ENCODE measurements at regions not wholly inside any gene's neighbourhood (a gene's known extent, or its start where the extent isn't known, plus 50 kb on each side); places are given as distances from the start of the nearest gene placed in this dataset.

DNA sequence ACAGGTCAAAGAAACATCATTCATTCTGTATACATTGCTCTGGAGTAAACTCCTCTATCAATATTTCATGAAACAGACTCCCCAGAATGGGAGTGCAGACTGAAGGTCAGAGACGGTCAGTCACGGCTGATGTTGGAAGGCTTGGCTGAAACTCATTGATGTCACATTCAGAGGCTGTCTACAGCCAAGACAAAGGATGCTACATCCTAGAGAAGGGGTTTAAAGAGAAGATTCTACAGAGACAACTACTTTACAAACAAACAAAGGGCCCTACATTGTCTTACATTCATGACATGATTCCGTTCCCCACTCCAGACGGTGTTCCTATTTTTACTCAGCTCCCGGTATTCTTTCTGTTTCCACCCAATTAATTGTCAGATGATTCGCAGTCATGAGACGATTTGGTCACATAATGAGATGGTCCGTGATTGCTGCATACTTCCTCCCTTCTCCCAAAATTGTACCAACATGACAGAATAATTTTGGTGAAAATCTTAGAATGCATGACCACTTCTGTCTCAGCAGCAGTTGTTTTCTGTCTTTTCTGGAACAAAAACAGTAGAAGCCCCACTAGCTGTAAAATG is 73.8 kb upstream of the VAV3 start:
- TF ChIP-seq, protein P1, sequence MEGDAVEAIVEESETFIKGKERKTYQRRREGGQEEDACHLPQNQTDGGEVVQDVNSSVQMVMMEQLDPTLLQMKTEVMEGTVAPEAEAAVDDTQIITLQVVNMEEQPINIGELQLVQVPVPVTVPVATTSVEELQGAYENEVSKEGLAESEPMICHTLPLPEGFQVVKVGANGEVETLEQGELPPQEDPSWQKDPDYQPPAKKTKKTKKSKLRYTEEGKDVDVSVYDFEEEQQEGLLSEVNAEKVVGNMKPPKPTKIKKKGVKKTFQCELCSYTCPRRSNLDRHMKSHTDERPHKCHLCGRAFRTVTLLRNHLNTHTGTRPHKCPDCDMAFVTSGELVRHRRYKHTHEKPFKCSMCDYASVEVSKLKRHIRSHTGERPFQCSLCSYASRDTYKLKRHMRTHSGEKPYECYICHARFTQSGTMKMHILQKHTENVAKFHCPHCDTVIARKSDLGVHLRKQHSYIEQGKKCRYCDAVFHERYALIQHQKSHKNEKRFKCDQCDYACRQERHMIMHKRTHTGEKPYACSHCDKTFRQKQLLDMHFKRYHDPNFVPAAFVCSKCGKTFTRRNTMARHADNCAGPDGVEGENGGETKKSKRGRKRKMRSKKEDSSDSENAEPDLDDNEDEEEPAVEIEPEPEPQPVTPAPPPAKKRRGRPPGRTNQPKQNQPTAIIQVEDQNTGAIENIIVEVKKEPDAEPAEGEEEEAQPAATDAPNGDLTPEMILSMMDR (IDR thresholded peaks at IDR 0.05 in 2 of 3, conservative IDR thresholded peaks at IDR 0.05 in 1 of 3; ENCODE audit: borderline replicate concordance in 1 of 3, insufficient read depth in 1 of 3, low read depth in 2 of 3, low read length in 2 of 3) = no peak
- no peak for TF ChIP-seq TCF7L2 (IDR thresholded peaks at IDR 0.05; ENCODE audit: borderline replicate concordance, extremely low read depth, insufficient read depth, insufficient read length)
- TF ChIP-seq CEBPB (IDR thresholded peaks at IDR 0.05; ENCODE audit: low read depth) = no peak
- TF ChIP-seq EZH2 (IDR thresholded peaks at IDR 0.05) = no peak
- TF ChIP-seq FOSL1 (IDR thresholded peaks at IDR 0.05; ENCODE audit: low read depth) = no peak
- TF ChIP-seq ELF1 (IDR thresholded peaks at IDR 0.05; ENCODE audit: borderline replicate concordance, low read depth) = no peak
- TF ChIP-seq, protein P2, sequence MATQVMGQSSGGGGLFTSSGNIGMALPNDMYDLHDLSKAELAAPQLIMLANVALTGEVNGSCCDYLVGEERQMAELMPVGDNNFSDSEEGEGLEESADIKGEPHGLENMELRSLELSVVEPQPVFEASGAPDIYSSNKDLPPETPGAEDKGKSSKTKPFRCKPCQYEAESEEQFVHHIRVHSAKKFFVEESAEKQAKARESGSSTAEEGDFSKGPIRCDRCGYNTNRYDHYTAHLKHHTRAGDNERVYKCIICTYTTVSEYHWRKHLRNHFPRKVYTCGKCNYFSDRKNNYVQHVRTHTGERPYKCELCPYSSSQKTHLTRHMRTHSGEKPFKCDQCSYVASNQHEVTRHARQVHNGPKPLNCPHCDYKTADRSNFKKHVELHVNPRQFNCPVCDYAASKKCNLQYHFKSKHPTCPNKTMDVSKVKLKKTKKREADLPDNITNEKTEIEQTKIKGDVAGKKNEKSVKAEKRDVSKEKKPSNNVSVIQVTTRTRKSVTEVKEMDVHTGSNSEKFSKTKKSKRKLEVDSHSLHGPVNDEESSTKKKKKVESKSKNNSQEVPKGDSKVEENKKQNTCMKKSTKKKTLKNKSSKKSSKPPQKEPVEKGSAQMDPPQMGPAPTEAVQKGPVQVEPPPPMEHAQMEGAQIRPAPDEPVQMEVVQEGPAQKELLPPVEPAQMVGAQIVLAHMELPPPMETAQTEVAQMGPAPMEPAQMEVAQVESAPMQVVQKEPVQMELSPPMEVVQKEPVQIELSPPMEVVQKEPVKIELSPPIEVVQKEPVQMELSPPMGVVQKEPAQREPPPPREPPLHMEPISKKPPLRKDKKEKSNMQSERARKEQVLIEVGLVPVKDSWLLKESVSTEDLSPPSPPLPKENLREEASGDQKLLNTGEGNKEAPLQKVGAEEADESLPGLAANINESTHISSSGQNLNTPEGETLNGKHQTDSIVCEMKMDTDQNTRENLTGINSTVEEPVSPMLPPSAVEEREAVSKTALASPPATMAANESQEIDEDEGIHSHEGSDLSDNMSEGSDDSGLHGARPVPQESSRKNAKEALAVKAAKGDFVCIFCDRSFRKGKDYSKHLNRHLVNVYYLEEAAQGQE (IDR thresholded peaks at IDR 0.05; ENCODE audit: low read depth) = no peak
- TF ChIP-seq YY1 (IDR thresholded peaks at IDR 0.05; ENCODE audit: extremely low read depth, insufficient replicate concordance, low read depth, low read length) = no peak
- TF ChIP-seq POLR2A (IDR thresholded peaks at IDR 0.05; ENCODE audit: borderline replicate concordance, extremely low read depth, insufficient read depth, insufficient read length) = no peak
- TF ChIP-seq POLR2AphosphoS5 (IDR thresholded peaks at IDR 0.05; ENCODE audit: low read depth, low read length) = no peak
- TF ChIP-seq ZNF274 (IDR thresholded peaks at IDR 0.05; ENCODE audit: low read depth, low read length) = no peak
- TF ChIP-seq, protein P3, sequence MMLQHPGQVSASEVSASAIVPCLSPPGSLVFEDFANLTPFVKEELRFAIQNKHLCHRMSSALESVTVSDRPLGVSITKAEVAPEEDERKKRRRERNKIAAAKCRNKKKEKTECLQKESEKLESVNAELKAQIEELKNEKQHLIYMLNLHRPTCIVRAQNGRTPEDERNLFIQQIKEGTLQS (IDR thresholded peaks at IDR 0.05) = no peak

Measured in HCT116 (cell line).